ENCODE measurements at regions not wholly inside any gene's neighbourhood (a gene's known extent, or its start where the extent isn't known, plus 50 kb on each side); places are given as distances from the start of the nearest gene placed in this dataset.
"Not testable (repeated sequence)": the region's sequence is repeated elsewhere in the genome, so short reads cannot be mapped to it uniquely, and the experiment has no call there.

- H3K36me3 Mint-ChIP-seq (ENCODE audit: low read depth): no peaks in the 10 kb centered on the region
- H3K27me3 Mint-ChIP-seq (ENCODE audit: insufficient read depth): no peaks in the 10 kb centered on the region
- TF ChIP-seq CTCF (IDR thresholded peaks at IDR 0.05): no peak
- peaks cover 18% of the 10 kb centered on the region for H3K4me1 Mint-ChIP-seq (ENCODE audit: low read depth)
- H3K27ac Mint-ChIP-seq: no peak overlapping the region
- no peak for DNase-seq
- no peak overlapping the region for H3K4me3 Mint-ChIP-seq
- H3K9me3 Mint-ChIP-seq: no peaks in the 10 kb centered on the region
These were observed 401.1 kb upstream of the RGMB start for GRCh38 chr5:98372351-98372750.

- Mint-ChIP-seq H3K4me3 (no peak overlapping the region), H3K27ac (no peak overlapping the region), H3K4me1 (ENCODE audit: low read depth) (peaks cover 5% of the 10 kb centered on the region), H3K9me3 (no peaks in the 10 kb centered on the region), H3K36me3 (ENCODE audit: low read depth) (no peaks in the 10 kb centered on the region), H3K27me3 (ENCODE audit: insufficient read depth) (no peaks in the 10 kb centered on the region)
- no peak for TF ChIP-seq CTCF (IDR thresholded peaks at IDR 0.05)
- DNase-seq: no peak
These were observed 381.4 kb upstream of the RGMB start for GRCh38 chr5:98391921-98392625.

GRCh38 chr5:98393205-98393604 lies 380.3 kb upstream of the RGMB start:
- H3K4me3 Mint-ChIP-seq; H3K27ac Mint-ChIP-seq; DNase-seq; H3K9me3 Mint-ChIP-seq; H3K36me3 Mint-ChIP-seq (ENCODE audit: low read depth); H3K27me3 Mint-ChIP-seq (ENCODE audit: insufficient read depth): not testable (repeated sequence)
- H3K4me1 Mint-ChIP-seq (ENCODE audit: low read depth): peaks cover 13% of the 10 kb centered on the region

- H3K4me3 Mint-ChIP-seq: peak overlapping the region; percentile 2; the same call in 1 of the 2 replicates
- no peak for TF ChIP-seq CTCF (IDR thresholded peaks at IDR 0.05)
- H3K4me1 Mint-ChIP-seq (ENCODE audit: low read depth): peaks cover 27% of the 10 kb centered on the region
- H3K27ac Mint-ChIP-seq: peak overlapping the region; percentile 51
- no peaks in the 10 kb centered on the region for H3K9me3 Mint-ChIP-seq
- peak; percentile 73 for DNase-seq
- no peaks in the 10 kb centered on the region for H3K36me3 Mint-ChIP-seq (ENCODE audit: low read depth)
- H3K27me3 Mint-ChIP-seq (ENCODE audit: insufficient read depth): no peaks in the 10 kb centered on the region; the same call in 1 of the 2 replicates
These were observed 376.4 kb upstream of the RGMB start for GRCh38 chr5:98397081-98397480.

- no peak overlapping the region for H3K4me3 Mint-ChIP-seq
- H3K9me3 Mint-ChIP-seq: no peaks in the 10 kb centered on the region
- no peak overlapping the region for H3K27ac Mint-ChIP-seq
- H3K4me1 Mint-ChIP-seq (ENCODE audit: low read depth): peaks cover 41% of the 10 kb centered on the region
- H3K27me3 Mint-ChIP-seq (ENCODE audit: insufficient read depth): no peaks in the 10 kb centered on the region; the same call in 1 of the 2 replicates
- TF ChIP-seq CTCF (IDR thresholded peaks at IDR 0.05): no peak
- no peak for DNase-seq
- no peaks in the 10 kb centered on the region for H3K36me3 Mint-ChIP-seq (ENCODE audit: low read depth)
These were observed 375.0 kb upstream of the RGMB start for GRCh38 chr5:98398465-98398864.

- Mint-ChIP-seq H3K27ac (peak overlapping the region; percentile 82), H3K27me3 (ENCODE audit: insufficient read depth) (no peaks in the 10 kb centered on the region; the same call in 1 of the 2 replicates)
These were observed 371.8 kb upstream of the RGMB start for GRCh38 chr5:98401656-98402055.

More at GRCh38 chr5:98401656-98402055, 371.8 kb upstream of the RGMB start:
- peaks cover 40% of the 10 kb centered on the region for H3K4me1 Mint-ChIP-seq (ENCODE audit: low read depth)
- TF ChIP-seq CTCF (IDR thresholded peaks at IDR 0.05): no peak
- no peaks in the 10 kb centered on the region for H3K36me3 Mint-ChIP-seq (ENCODE audit: low read depth)
- peak; percentile 4 for DNase-seq
- no peaks in the 10 kb centered on the region for H3K9me3 Mint-ChIP-seq
- H3K4me3 Mint-ChIP-seq: 0 out of 2 replicates have a peak overlapping the region, but pooled peaks have one; percentile 4

Data from HFFc6 (cell line).